GM19238 (cell line): ENCODE measurements at regions not wholly inside any gene's neighbourhood (a gene's known extent, or its start where the extent isn't known, plus 50 kb on each side); places are given as distances from the start of the nearest gene placed in this dataset.
A peak's percentile ranks its signal among the peaks of the same experiment; 100 is the strongest.

Experiments
- DNase-seq: peaks from one replicate; pipeline ENCODE4 v3.0.0; 2011; ENCODE audit warnings: low spot score; ENCODE audit not compliant: insufficient read length

GRCh38 chr1:209311770-209312169, 271.7 kb upstream of the CAMK1G start:
- no peak for DNase-seq

GRCh38 chr1:209316929-209317328, 266.6 kb upstream of the CAMK1G start:
- no peak for DNase-seq

GRCh38 chr1:209318181-209319056, 265.1 kb upstream of the CAMK1G start:
- DNase-seq: no peak

- DNase-seq: no peak
These were observed 264.5 kb upstream of the CAMK1G start for GRCh38 chr1:209319057-209319432.

- no peak for DNase-seq
These were observed 264.0 kb upstream of the CAMK1G start for GRCh38 chr1:209319549-209319948.

GRCh38 chr1:209323743-209324142, 259.8 kb upstream of the CAMK1G start:
- DNase-seq: no peak

- no peak for DNase-seq
These were observed 258.3 kb upstream of the CAMK1G start for GRCh38 chr1:209324901-209325871.

- DNase-seq: no peak
These were observed 257.4 kb upstream of the CAMK1G start for GRCh38 chr1:209326076-209326475.

GRCh38 chr1:209326831-209327230, 256.7 kb upstream of the CAMK1G start:
- DNase-seq: no peak

GRCh38 chr1:209328196-209328595, 255.3 kb upstream of the CAMK1G start:
- DNase-seq: no peak

GRCh38 chr1:209335178-209335577, 248.3 kb upstream of the CAMK1G start:
- peak; percentile 16 for DNase-seq

GRCh38 chr1:209341146-209341545, 242.4 kb upstream of the CAMK1G start:
- no peak for DNase-seq

- no peak for DNase-seq
These were observed 241.7 kb upstream of the CAMK1G start for GRCh38 chr1:209341673-209342420.

- no peak for DNase-seq
These were observed 240.9 kb upstream of the CAMK1G start for GRCh38 chr1:209342441-209343175.

- no peak for DNase-seq
These were observed 240.0 kb upstream of the CAMK1G start for GRCh38 chr1:209343511-209343910.

GRCh38 chr1:209344156-209344555, 239.4 kb upstream of the CAMK1G start:
- no peak for DNase-seq

GRCh38 chr1:209349363-209350308, 233.9 kb upstream of the CAMK1G start:
- DNase-seq: no peak

- DNase-seq: no peak
These were observed 230.5 kb upstream of the CAMK1G start for GRCh38 chr1:209353053-209353452.

- peak; percentile 37 for DNase-seq
These were observed 229.2 kb upstream of the CAMK1G start for GRCh38 chr1:209354111-209354839.
